ENCODE measurements at regions not wholly inside any gene's neighbourhood (a gene's known extent, or its start where the extent isn't known, plus 50 kb on each side); places are given as distances from the start of the nearest gene placed in this dataset.

DNA sequence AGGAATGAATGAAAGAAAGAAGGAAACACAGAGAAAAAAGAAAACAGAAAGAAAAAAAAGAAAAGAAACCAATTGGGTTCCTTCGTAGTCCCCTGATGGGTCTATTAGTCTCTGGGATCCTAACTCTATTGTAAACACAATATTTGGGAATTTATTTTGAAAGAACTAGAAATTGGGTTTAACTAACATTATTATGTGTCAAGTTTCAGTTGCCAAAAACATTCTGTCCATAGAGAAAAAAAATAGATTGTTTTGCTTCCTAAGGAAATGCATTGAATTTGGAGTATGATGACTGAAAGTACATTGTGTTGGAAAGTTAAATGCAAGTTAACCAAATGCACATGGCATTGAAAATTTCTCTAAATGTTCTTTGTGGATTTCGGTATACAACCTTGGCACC, 52.8 kb upstream of the PPP1R12A start:
- H3K14ac ChIP-seq (ENCODE audit: insufficient read length): no peak overlapping the region
- H3K9ac ChIP-seq (replicated peaks in 1 of 4; ENCODE audit: extremely low read depth in 1 of 4, low read depth in 3 of 4, low read length in 3 of 4): no peak overlapping the region
- H4K91ac ChIP-seq (replicated peaks; ENCODE audit: insufficient read length, low read length): no peak overlapping the region
- TF ChIP-seq, protein P1, sequence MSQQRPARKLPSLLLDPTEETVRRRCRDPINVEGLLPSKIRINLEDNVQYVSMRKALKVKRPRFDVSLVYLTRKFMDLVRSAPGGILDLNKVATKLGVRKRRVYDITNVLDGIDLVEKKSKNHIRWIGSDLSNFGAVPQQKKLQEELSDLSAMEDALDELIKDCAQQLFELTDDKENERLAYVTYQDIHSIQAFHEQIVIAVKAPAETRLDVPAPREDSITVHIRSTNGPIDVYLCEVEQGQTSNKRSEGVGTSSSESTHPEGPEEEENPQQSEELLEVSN (IDR thresholded peaks at IDR 0.05): no peak
- TF ChIP-seq SP2 (IDR thresholded peaks at IDR 0.05; ENCODE audit: low read length) (no peak), POLR2AphosphoS5 (IDR thresholded peaks at IDR 0.05; ENCODE audit: low read depth, low read length) (no peak), HDAC2 (IDR thresholded peaks at IDR 0.05; ENCODE audit: borderline replicate concordance in 1 of 2, low read depth in 2 of 2, low read length in 2 of 2) (no peak), CREB1 (IDR thresholded peaks at IDR 0.05) (no peak), GTF2F1 (IDR thresholded peaks at IDR 0.05; ENCODE audit: borderline replicate concordance, low read depth, low read length) (no peak)
- no peak overlapping the region for H2BK20ac ChIP-seq (ENCODE audit: low read length)
- no peak overlapping the region for H3K56ac ChIP-seq (replicated peaks; ENCODE audit: insufficient read length, low read depth, low read length)
- ChIA-PET CTCF (ENCODE audit: partially characterized antibody) (interaction anchor here (0.7 kb wide), 1 partner anchor 481 kb away, joined by 3 read pairs; no protein-coding TSS in a partner anchor), POLR2A (ENCODE audit: partially characterized antibody) (no interaction called here)
- H3K4me2 ChIP-seq (ENCODE audit: insufficient read depth in 1 of 2, low read depth in 2 of 2, low read length in 2 of 2): no peak overlapping the region
- no peaks in the 10 kb centered on the region; the same call in 1 of the 2 replicates for H3K23me2 ChIP-seq (ENCODE audit: low read depth, low read length)
- H3K27ac ChIP-seq (ENCODE audit: low read depth, low read length): no peak overlapping the region
- no peak overlapping the region for H2AK5ac ChIP-seq (ENCODE audit: low read depth, low read length)
- no peak overlapping the region for H2BK12ac ChIP-seq (ENCODE audit: low read depth, low read length)
- H3K27me3 ChIP-seq (replicated peaks in 1 of 4; ENCODE audit: control insufficient read depth in 3 of 4, extremely low read depth in 1 of 4, insufficient read depth in 3 of 4, low read length in 3 of 4): no peaks in the 10 kb centered on the region
- no peaks in the 10 kb centered on the region for H3K79me1 ChIP-seq (ENCODE audit: low read depth, low read length)
- no peak overlapping the region for H4K8ac ChIP-seq (ENCODE audit: extremely low read depth, insufficient read depth, low read length)
- no peaks in the 10 kb centered on the region for H3K9me3 ChIP-seq (ENCODE audit: insufficient read depth in 2 of 2, low read depth in 1 of 2, low read length in 1 of 2)
- WGBS, 2 experiments (ENCODE audit: extremely low coverage in 1 of 2, insufficient coverage in 1 of 2, insufficient read length in 1 of 2, insufficient replicate concordance in 2 of 2, low coverage in 1 of 2, low lambda C conversion rate in 2 of 2, missing lambda C conversion rate in 1 of 2): 84% methylated on average over 2 of the region's 2 CpGs; no CpG with 5 or more reads in 1 of the 2 experiments
- no peaks in the 10 kb centered on the region for H3K79me2 ChIP-seq (ENCODE audit: control insufficient read depth in 1 of 2, insufficient read depth in 2 of 2, low read length in 2 of 2)
- no peak overlapping the region for H3K4ac ChIP-seq (replicated peaks; ENCODE audit: insufficient read length, low read depth, low read length)
- H3K4me1 ChIP-seq (replicated peaks in 1 of 4; ENCODE audit: control insufficient read depth in 3 of 4, insufficient read depth in 4 of 4, low read length in 3 of 4): no peaks in the 10 kb centered on the region; a peak in 1 of 7 replicates
- H3K18ac ChIP-seq (ENCODE audit: extremely low read depth, low read length): no peak overlapping the region
- no peaks in the 10 kb centered on the region for H4K20me1 ChIP-seq (replicated peaks in 1 of 2; ENCODE audit: control insufficient read depth in 1 of 2, insufficient read depth in 2 of 2, low read length in 2 of 2)
- H3K36me3 ChIP-seq (ENCODE audit: control insufficient read depth in 2 of 4, insufficient read depth in 4 of 4, low read length in 3 of 4): no peaks in the 10 kb centered on the region
- DNase-seq (ENCODE audit: low read depth in 1 of 2, low spot score in 2 of 2): no peak
- no peak overlapping the region for H3K4me3 ChIP-seq (ENCODE audit: extremely low read depth in 1 of 4, insufficient read depth in 2 of 4, low read depth in 3 of 4, low read length in 4 of 4)
- no peak overlapping the region for H2AFZ ChIP-seq (ENCODE audit: low read length)
- no peak overlapping the region for H2BK5ac ChIP-seq (ENCODE audit: low read depth, low read length)
- no peak overlapping the region for H4K5ac ChIP-seq (ENCODE audit: insufficient read length, low read depth, low read length)
- no peak overlapping the region for H2BK15ac ChIP-seq (ENCODE audit: low read length)
- no peak overlapping the region for H2BK120ac ChIP-seq (replicated peaks; ENCODE audit: low read depth, low read length)
- no peak for FAIRE-seq
- H3K23ac ChIP-seq (ENCODE audit: insufficient read length): no peak overlapping the region
